Stimulated activated CD4-positive, alpha-beta T cell treated with anti-CD3 and anti-CD28 coated beads, Interleukin-12 subunit alpha, Interleukin-12 subunit beta, amount 100 ng/mL, for 24 hours (primary cell): ENCODE measurements at regions not wholly inside any gene's neighbourhood (a gene's known extent, or its start where the extent isn't known, plus 50 kb on each side); places are given as distances from the start of the nearest gene placed in this dataset.
"Not testable (repeated sequence)": the region's sequence is repeated elsewhere in the genome, so short reads cannot be mapped to it uniquely, and the experiment has no call there.

Experiments
- DNase-seq, 2 experiments: peaks; one replicate each; pipeline ENCODE4 v3.0.0-alpha.2; 2020; ENCODE audit warnings: low read depth in 2 of 2

DNA sequence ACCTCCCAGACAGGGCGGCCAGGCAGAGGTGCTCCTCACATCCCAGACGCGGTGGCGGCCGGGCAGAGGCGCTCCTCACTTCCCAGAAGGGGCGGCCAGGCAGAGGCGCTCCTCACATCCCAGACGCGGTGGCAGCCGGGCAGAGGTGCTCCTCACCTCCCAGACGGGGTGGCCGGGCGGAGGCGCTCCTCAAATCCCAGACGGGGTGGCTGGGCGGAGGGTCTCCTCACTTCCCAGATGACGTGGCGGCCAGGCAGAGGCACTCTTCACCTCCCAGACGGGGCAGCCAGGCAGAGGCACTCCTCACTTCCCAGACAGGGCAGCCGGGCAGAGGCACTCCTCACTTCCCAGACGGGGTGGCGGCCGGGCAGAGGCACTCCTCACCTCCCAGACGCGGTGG lies 247.7 kb upstream of the USP9Y start:
- not testable (repeated sequence) for DNase-seq

DNA sequence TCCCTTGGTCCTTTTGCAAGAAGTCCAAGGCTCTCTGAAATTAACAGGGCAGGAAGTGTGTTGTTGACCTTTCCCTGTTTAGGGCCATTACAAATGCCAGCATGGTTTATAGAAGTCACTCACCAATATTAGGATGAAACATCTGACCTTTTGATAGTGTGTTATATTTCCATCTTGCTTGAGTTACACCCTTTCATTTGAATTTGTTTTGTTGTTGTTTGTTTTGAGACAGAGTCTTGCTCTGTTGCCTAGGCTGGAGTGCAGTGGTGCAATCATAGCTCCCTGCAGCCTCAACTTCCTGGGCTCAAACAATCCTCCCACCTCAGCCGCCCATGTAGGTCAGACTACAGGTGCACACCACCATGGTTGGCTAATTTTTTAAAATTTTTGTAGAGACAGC lies 241.1 kb upstream of the USP9Y start:
- no peak for DNase-seq

DNA sequence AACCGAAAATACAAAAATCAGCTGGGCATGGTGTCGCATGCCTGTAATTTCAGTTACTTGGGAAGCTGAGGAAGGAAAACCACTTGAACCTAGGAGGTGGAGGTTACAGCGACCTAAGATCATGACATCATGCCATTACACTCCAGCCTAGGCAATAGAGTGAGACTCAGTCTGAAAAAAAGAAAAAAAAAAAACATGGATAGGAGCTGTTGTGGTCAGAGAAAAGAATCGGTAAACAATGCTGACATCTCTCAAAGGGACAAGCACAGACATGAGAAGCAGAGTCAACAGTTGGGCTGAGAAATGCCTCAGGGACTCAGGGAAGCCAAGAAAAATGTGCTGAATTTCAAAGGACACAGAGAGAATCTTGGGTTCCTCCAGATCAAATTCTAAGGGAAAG lies 236.9 kb upstream of the USP9Y start:
- DNase-seq = no peak

DNA sequence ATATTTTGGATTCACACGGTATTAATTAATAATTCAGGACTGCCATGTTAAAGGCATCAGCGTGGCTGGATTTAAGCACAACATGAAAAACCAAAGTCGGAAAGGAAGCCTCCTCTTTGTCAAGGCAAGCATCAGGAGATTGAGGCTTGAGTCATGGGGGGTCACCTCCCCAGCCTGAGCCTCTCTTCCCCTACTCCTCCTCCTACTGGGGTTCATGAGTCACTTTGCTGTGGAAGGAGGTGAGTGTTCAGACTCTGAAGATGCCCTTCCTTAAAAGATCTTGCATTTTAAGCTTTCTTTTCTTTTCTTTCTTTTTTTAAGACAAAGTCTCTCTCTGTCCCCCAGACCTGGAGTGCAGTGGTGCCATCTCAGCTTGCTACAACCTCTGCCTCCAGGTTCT lies 235.3 kb upstream of the USP9Y start:
- DNase-seq = no peak

DNA sequence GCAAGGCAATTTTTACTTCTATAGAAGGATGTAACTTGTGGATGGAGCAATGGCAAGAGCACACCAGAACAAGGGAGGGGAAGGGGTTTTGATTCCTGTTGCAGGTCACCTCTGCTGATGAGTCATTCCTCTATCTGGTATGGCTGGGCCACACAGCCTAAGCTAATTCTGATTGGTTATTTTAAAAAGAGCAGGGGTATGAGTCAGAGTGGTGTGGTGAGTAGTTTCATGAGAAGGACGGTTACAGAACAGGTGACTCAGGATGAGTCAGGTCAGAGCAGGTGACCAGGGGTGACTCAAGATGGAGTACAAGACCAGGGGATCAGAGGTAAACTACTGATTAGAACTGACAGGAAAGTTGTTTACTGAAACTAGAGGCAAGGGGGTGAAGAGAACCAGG lies 231.9 kb upstream of the USP9Y start:
- no peak for DNase-seq

DNA sequence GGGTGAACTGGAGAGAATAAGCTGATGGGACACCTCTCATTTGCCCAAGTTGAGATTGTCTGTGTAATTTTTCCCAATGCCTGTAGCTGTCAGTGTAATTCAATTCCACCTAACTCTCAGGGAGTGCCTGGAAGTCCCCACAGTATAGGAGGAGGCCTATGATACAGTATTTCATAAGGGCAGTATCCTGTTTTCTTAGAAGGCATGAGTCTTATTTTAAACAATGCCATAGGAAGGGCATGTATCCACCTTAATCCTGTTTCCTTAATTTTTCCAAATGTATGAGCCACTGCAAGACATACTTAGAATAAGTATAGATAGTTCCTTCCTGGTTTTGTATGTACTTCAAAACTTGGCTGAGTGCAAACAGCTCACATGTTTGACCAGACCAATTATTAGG lies 226.6 kb upstream of the USP9Y start:
- DNase-seq = no peak

DNA sequence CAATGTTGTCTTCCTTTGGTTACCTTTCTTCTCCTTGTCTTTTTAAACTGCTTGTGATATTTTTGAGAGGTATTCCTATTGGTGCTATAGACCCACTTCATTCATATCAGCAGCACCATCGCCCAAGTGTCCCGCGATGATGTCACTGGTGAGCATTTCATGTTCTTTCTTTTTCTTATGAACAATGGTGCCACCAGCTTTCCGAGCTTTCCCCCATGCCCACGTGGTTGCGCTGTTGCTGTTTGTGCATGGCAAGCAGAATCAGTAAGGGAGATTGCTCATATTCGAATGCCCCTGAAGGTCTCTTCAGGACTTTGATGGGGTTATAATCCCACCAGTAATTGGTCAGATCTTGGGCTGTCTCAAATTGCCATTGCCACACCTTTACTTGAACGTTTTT lies 221.6 kb upstream of the USP9Y start:
- peak; percentile 2 to 13 for DNase-seq

DNA sequence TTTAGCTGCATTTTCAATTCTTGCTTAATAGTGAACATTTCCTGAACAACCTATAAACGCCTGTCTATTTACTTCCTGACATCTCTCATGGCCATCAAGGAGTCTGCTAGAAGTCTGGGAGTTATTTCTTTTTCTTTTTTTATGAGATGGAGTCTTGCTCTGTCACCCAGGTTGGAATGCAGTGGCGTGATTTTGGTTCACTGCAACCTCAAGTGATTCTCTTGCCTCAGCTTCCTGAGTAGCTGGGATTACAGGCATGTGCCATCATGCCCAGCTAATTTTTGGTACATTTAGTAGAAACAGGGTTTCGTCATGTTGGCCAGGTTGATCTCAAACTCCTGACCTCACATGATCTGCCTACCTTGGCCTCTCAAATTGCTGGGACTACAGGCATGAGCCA lies 217.6 kb upstream of the USP9Y start:
- DNase-seq = no peak

DNA sequence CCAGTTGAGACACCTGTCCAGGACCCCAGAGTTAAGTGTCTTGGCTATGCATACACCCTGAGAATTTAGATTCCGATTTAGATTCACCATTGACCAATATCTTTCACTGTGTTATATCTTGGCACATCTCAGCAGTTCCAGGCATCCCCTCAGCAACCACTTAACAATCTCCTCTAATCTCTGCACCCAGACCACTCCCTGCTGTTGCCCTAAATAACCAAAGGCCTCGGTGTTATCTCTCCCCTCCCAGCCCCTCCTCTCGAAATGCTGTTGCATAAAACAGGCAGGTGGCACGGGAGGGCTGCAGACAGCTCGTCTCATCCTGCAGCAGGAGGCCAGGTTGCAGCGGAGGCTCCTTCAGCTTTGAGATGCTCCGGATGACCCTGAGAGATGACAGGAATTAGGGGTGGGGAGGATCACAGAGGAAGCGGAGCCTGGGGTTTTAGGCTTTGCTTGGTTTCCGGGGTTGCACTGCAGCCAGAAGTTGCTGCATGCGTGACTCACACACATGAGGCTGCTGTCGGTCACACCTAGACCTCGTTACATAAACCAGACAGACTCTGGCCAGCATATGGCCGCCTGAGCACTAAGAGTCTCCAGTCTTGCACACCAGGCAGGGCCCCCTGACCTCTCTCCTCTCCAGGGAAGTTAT lies 210.3 kb upstream of the USP9Y start:
- DNase-seq = no peak

DNA sequence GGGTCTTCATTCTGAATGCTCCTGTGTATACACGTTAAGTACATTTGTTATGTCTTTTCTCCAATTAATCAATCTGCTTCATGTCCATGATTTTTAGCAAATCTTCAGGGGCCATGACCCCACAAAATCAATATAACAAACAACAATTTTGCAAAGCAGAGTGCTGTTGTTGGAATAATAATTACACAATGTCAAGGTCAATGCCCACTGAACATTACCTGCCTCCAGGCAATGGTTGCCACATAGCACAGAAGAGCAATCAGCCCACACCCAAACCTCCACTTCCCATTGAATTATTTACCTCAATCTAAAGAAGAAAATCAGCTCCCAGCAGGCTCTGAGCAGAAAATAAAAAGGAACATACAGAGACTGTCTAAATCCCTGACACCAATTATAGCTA lies 208.8 kb upstream of the USP9Y start:
- DNase-seq = no peak

DNA sequence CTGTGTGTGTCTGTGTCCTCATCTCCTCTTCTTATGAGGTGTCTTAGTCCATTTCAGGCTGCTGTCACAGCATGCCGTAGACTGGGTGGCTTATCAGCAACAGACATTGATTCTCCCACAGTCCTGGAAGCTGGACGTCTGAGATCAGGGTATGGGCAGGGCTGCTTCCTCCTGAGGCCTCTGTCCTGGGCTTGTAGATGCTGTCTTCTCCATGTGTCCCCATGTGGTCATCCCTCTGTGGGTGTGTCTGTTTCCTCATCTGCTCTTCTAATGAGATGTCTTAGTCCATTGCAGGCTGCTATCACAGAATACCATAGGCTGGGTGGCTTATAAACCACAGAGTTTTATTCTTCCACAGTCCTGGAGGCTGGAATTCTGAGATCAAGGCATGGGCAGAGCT lies 205.0 kb upstream of the USP9Y start:
- DNase-seq = no peak

DNA sequence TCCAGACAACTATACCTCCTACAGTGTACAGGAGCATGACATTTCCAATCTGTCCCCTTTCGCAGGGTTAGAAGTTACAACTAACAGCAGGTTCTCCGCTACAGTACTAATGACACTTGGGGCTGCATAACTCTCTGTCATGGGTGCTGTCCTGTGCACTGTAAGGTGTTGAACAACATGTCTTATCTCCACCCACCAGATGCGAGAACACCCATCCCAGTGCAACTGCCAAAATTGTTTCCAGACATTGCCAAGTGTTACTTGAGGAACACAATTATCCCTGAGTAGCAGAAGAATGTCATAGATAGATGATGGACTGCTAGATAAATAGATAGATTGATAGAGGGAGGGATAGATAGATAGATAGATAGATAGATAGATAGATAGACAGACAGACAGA lies 200.9 kb upstream of the USP9Y start:
- no peak for DNase-seq

DNA sequence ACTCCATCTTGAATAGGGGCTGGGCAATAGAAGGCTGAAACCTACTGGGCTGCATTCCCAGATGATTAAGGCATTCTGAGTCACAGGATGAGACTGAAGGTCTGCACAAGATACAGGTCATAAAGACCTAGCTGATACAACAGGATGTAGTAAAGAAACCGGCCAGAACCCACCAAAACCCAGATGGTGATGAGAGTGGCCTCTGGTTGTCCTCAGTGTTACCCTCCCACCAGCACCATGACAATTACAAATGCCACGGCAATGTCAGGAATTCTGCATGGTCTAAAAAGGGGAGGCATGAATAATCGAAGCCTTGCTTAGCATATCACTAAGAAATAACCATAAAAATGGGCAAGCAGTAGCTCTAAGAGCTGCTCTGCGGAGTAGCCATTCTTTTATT lies 197.0 kb upstream of the USP9Y start:
- not testable (repeated sequence) for DNase-seq

DNA sequence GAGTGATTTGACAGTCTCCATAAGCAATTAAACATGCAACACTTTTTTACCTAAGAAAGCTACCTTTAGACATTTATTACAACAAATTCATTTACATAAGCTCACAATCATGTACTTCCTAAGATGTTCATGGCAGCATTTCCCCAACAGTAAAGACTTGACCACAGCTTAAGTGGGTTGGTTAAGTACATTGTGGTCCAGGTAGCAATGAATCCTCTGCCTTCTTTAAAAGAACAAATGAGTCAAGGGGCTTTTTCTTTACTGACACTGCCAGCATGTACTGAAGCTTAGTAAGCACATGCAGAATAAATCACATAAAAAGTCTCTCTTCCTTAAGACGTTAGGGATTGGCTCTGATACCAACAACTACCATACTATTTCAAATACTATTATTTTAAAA lies 183.7 kb upstream of the USP9Y start:
- DNase-seq = no peak

DNA sequence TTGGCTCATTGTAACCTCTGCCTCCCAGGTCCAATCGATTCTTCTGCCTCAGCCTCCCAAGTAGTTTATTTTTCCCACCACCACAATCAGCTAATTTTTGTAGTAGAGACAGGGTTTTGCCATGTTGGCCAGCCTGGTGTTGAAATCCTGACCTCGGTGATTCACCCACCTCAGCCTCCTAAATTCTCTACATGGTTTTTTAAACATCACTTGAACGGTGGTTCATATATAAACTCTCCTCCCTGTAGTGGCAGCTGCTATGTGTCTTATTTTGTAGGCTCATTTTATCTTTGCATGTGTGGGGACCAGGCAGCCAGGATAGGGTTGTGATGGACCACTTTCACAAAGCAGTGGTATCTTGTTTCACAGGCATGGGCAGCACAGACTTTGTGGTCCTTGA lies 175.8 kb upstream of the USP9Y start:
- no peak for DNase-seq

DNA sequence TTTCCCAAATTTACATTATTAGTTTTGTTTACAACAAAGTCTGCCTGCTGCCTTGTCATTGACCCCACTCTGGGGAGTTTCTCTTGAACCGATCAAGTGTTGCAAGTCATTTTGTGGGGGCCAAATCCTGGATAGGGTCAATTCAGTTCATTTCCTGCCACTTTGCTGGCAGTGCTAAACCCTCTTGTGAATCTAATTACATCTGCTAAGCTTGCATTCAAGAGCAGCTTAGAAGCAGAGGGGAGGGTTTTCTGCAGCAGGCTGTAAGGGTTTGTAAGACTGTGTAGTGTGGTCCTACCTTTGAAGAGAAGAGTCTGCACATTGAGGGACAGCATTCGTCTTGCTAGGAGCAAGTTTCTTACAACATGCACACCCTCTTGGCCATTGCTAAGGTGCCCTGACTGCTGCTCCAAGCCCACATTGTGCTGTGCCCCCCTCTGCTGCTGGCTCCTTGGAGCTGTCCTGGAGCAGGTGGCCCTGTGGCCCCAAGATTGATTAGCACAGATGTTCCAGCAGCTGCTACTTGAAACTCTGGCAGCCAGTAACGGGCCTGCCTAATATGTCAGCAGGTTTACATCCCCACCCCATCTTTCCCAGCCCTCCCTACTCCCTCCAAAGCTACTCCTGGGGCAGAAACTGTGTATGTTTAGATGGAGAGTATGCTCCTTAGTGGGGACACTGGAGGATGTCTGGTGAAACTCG lies 174.5 kb upstream of the USP9Y start:
- no peak for DNase-seq

DNA sequence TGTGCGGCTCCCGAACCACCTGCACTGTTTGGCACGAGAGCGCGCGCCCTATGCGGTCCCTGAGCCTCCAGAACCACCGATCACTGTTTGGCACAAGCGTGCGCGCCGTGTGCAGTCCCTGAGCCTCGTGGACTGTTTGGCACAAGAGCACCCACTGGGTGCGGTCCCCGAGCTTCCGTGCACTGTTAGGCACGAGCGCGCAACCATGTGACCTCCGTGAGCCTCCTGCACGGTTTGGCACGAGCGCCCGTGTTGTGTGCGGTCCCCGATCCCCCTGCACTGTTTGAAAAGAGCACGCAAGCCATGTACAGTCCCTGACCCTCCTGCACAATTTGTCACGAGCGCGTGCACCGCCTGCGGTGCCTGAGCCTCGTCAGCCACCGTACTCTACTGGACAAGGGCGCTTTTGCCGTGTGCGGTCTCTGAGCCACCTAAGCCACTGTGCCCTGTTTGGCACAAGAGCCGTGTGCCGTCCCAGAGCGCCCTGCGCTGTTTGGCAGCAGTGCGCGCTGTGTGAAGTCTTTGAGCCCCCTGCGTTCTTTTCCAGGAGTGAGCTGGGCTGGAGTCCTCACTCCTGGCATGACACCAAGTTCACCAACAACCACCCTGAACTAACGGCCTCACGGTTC lies 163.7 kb upstream of the USP9Y start:
- DNase-seq = no peak

DNA sequence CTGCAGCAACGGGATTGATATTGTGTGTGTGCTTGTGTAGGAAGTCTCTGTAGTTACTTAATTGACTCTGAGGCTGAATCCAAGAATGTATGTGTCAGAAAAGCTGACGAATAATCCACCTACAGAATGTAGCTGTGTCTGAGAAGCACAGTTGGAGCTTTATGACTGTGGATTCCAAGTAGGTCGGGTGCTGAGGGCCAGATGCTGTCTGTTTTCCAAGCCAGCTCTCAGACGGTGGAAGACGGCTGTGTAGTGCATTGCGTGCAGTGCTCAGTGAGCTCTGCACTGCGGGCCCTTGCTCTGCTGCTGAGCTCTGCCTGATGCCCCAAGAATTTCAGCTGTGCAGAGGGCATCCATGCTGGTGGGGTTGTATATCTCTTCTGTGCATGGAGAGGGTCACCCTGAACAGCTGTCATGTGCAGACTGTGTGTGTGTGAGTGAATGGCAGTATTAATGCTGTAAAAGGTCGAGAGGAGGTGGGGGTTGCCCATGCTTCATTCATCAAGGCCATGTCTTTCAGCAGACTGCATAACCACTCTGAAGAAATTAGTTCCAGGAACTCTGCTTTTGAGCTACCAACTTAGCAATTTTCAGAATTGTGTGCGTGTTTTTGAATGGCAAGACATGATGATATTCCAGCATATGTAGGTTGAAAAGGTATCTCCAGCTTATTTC lies 154.1 kb upstream of the USP9Y start:
- DNase-seq = no peak

DNA sequence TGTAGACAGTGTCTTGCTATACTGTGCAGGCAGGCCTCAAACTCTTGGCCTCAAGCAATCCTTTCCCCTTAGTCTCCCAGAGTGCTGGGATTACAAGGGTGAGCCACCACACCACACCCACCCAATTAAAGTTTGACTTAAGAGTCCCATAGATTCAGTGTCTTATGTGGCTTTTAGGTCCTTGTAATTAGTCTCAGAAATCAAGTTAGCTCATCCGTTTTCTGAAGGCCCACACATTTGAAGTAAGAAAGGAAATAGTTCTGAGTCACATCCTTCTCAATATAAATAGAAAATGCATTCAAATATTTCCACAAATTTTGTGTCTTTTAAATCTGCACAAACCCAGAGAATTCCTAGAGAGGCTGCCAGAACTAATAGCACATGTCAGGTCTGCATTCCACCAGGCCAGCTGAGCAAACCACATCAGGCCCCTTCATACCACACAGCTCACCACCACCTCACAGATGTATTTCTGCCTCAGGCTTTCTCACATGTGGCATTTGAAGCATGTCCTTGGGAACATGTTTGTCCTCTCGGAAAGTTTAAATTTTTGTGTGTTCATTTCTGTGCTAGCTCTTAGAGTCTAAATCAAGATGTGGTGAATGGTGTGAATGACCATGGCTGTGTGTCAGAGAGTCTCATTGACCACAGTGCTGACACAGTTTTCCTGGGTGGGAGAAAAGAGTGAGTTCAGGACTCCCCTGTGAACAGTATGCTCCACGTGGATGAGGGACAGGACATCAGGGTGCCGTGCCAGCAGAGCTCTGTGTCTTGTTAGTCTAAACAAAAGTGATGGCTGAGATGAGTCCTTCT lies 148.4 kb upstream of the USP9Y start:
- DNase-seq = no peak

DNA sequence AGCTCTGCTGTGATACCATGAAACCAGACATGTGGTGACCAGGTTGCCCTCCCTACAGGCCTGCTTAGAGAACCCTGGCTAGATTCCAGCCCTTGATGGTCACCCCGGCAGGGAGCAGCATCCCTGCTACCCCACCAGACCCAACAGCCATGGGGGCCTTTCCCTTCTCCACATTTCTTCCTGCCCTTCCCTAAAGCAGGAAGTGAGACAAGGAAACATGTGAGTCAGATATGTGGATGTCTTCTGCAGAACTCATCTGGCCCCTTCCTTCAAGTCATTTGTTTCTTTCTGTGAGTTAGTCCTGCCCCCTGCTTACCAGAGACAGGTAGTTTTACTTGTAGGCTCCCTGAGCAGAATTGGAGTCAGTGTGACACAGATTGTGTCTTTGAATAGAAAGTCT lies 147.1 kb upstream of the USP9Y start:
- DNase-seq = no peak

DNA sequence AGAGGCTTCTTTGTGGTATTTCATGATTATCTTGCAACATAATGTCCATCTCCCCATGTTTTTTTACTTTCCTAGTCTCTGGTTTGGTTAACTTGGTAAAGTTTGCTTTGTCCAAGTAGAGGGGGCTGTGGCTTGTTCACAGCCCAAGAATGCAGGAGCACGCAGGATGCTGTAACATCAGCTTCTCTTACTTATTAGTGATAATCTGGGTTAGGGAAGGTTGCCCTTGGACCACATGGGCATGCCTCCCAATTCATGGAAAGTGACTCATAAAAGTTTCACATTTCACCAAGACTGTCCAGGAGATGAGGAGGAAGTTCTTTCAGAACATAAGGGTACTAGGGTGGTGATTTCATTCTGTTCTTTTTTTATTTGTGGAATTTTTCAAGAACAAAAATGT lies 146.0 kb upstream of the USP9Y start:
- no peak for DNase-seq

DNA sequence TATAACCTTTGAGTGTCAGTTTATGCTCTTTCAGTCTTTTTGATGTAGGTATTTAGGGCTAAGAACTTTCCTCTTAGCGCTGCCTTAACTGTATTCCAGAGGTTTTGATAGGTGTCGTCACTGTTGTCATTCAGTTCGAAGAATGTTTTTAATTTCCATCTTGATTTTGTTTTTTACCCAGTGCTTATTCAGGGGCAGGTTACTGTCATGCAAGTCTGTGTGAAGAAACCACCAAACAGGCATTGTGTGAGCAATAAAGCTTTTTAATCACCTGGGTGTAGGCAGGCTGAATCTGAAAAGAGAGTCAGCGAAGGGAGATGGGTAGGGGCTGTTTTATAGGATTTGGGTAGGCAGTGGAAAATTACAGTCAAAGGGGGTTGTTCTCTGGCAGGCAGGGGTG lies 142.0 kb upstream of the USP9Y start:
- no peak for DNase-seq
